GM19324 (cell line): ENCODE measurements at regions not wholly inside any gene's neighbourhood (a gene's known extent, or its start where the extent isn't known, plus 50 kb on each side); places are given as distances from the start of the nearest gene placed in this dataset.
"Not testable (repeated sequence)": the region's sequence is repeated elsewhere in the genome, so short reads cannot be mapped to it uniquely, and the experiment has no call there.

Experiments
- ATAC-seq: cut with Tn5 transposase; IDR thresholded peaks from one replicate; pipeline ENCODE4 v1.9.1; 2021; ENCODE audit warnings: mild to moderate bottlenecking, moderate library complexity; ENCODE audit not compliant: unreplicated experiment, low FRiP score

GRCh38 chr2:75390169-75390568 lies 170.6 kb downstream of the EVA1A start:
- ATAC-seq: no peak

GRCh38 chr2:75389271-75389670 lies 171.5 kb downstream of the EVA1A start:
- ATAC-seq: no peak

GRCh38 chr2:75381032-75381431 lies 179.7 kb downstream of the EVA1A start:
- ATAC-seq: no peak

DNA sequence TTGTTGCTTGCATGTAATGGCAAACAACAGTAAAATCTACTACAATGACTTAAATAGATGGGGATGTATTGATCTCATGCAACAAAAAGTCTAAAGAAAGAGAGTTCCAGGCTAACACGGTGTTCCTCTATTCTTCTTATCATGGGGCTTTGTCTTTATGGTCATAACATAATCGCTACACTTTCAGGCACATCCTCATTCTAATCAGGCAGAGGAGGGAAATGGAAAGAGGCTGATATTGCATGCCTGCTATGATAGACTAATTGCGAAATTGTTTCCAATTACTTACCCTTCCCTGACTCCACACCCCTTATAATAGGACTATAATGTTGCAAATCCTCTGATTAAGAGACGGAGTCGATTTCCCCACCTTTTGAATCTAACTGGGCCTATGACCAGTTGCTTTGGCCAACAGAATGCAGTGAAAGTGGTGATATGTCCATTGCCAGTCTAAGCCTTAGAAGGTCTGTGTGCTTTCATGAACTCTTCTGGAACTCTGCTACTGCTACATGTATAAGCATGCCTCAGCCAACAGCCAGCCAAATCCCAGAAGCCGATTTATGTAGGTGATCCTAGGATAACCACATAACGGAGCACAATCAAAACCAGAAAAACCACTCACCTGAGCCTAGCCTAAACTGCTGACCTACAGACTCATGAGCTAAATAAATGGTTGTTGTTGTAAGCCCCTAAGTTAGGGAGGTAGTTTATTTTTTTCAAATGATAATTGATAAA lies 180.3 kb upstream of the TACR1 start:
- ATAC-seq: no peak

DNA sequence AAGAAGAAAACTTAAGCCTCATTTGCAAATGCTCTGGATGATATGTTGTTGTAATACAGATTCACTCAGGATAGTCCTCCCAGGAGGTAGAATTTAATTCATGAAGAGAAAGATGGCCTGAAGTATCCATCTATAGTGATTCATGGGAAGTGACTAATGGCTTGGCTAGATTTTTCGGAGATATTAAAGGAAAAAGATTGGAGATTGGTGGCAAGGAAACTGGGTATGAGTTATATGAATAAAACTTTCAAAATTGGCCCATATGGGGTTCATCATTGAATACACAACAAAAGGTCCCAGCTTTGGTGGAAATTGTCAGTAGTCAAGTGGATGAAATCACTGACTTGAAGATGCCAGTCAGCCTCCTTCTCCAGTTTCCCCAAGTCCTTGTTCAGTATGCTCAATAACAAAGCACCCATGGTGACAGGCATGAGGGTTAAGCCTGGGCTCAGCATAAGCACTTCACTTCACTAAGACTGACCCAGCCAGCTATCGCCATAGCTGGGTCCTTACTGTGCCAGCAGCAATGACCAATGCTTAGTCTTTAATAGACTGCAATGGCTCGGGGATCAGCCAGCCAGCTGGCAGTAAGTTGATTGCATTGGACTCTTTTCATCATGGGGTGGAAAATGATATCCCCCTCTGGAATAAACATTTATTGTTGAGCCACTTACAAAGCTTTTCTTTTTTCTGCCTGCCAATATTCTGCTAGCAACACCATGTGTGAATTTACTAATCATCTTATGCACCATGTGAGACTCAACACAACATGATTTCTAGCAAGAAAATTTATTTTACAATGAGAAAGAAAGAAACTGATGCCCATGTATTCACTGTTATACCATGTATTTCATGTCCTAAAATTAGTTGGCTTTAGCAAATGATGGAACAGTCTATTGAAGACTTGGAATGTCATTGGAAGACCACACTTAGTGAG lies 176.6 kb upstream of the TACR1 start:
- ATAC-seq: no peak

GRCh38 chr2:75374414-75374957 lies 175.2 kb upstream of the TACR1 start:
- ATAC-seq: not testable (repeated sequence)

DNA sequence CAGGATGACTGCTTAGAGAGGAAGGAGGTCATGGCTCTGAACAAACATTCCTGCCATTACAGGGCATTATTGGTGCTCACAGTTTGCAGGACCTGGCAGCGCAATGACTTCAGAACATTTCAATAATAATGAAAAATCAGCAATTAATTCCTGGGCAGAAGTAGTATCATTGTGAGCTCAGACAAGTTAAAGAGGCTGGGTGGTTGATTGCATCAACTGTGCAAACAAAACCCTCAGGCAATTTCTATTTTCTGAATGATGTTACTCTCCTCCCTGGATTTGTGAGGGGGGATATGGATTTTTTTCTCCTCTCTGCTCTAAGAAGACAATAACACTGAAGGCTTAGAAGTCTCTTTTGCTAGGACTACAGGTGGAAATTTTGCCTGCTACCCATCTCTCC lies 168.1 kb upstream of the TACR1 start:
- no peak for ATAC-seq

- no peak for ATAC-seq
Observed at GRCh38 chr2:75361486-75361885, 162.2 kb upstream of the TACR1 start.

- ATAC-seq: no peak
Observed at GRCh38 chr2:75360945-75361344, 161.6 kb upstream of the TACR1 start.

DNA sequence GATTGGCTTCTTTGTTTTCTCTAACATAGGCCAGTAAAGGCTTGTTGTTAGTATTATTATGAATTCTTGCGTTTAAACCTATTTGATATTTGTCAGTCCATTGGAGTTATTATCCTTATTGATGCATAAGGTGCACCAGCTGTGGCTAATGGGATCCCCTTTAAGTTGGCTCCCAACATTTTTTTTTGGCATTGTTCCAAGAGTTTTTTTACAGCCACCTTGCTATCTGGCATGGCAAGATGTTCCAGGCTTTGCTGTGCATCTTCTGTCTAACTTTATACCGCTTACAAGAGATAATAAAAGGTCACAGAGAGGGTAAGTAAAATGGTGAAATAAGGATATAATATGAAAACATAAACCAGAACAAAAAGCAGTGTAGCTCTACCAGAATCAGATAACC lies 157.5 kb upstream of the TACR1 start:
- no peak for ATAC-seq

DNA sequence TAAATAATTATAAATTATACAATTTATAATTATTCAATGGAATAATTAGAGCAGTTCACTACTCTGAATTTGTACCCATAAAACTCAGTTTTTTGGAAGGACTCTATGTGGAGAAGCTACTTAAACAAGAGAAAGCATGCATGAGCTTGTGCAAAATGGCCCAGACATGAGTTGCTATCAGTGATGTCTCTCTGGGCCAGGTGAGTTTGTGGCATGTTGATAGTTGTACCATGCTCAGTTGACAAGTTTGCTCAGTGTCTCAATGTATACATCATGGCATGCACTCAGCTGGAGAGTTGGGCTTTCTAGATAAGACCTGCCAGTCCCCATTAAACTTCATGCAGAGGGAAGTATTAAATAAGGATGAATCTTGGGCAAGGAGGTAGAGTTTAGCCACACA lies 153.8 kb upstream of the TACR1 start:
- no peak for ATAC-seq

- no peak for ATAC-seq
Observed at GRCh38 chr2:75348307-75348706, 149.0 kb upstream of the TACR1 start.

- ATAC-seq: no peak
Observed at GRCh38 chr2:75344146-75344545, 144.8 kb upstream of the TACR1 start.

- ATAC-seq: peak; percentile 64
Observed at GRCh38 chr2:75342504-75343175, 143.3 kb upstream of the TACR1 start.

DNA sequence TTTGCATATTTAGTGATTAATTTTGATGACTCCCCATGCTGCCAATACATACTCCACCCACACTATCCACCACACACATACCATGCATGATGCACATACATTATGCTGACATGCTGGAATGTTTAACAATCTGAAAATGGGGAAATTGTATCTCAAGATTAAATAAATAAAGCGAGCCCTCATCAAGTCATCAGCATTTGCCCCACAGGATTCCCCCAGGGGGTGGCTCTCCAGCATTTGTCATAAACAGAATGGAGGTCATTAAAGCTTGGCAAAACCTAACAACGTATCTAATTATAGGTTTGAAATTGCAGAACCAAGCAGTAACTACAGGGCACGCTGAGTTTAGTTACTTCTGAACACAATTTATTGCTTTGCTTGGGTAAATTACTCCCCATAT lies 141.2 kb upstream of the TACR1 start:
- no peak for ATAC-seq

GRCh38 chr2:75338461-75338860 lies 139.1 kb upstream of the TACR1 start:
- no peak for ATAC-seq

DNA sequence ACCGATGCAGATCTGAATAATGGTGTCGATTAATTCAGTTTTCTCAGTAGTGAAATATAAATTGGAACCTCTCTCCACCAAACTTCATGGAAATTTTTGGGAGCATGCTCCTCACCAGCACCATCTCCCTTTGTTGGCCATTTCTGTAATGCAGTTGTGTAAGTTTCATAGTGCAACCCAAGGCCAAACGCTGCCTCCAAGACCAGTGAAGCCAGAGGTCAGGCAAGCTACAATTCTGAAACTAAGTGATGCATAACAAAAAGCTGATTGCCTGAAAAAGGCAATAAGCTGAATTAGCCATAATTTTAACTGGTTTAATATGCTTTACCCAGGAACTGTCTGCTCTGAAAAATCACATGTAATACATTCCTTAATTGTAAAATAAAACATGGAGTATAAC lies 138.3 kb upstream of the TACR1 start:
- no peak for ATAC-seq

DNA sequence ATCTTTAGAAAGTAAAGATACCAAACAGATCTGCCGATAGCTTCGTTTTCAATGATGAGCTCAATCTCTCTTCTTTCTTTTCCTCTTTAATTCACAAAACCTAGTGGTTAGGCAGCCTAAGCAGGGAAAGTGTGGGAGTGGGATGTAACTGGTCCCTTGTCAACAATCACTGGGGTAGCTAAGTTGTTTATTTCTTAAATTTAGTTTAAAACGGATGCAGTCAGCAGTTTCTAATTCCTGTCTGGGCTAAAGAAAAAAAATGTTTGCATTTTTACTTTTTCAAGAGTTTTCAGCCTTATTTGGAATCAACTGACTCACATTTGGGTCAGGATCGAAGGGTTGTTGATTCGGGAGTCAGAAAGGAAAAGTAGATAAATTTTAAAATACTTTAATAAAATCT lies 137.7 kb upstream of the TACR1 start:
- no peak for ATAC-seq

GRCh38 chr2:75336451-75336850 lies 137.1 kb upstream of the TACR1 start:
- no peak for ATAC-seq

GRCh38 chr2:75334076-75334475 lies 134.8 kb upstream of the TACR1 start:
- ATAC-seq: no peak

DNA sequence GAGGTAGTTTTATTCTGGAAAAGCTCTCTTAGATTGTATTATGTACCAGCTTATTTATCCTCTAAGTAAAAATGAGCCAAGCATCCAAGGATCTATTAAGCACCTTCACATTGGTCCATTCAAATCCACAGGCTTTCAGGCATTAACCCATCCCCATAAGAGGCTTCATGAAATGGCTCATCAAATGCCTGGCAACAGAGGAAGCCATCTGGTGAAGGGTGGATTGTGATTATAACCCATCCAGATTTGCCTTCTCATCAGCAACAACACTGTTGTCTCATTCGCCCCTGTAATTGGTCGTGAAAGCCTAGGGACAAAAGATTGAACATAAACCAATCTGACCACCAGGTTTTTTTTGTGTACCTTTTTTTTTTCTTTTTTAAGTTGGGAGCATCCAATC lies 134.3 kb upstream of the TACR1 start:
- no peak for ATAC-seq
